ENCODE measurements at regions not wholly inside any gene's neighbourhood (a gene's known extent, or its start where the extent isn't known, plus 50 kb on each side); places are given as distances from the start of the nearest gene placed in this dataset.
A peak's percentile ranks its signal among the peaks of the same experiment; 100 is the strongest.

DNA sequence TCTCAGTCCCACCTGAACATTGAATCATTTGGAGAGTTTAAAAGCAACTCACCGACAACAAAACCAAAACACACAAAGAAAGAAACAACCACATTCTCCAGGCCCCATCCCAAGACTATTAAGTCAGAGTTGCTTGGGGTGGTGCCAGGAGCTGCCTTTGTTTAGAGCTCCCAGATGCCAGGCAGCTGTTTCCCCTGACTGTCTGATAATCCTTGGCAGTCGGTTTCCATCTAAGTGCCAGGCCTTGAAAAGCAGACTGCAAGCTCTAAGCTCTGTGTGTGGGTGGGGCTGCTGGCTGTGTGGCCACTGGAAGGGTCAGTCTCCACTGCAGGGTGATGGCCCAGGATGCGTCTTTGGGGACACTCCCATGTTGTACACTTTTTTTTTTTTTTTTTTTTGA, 255.3 kb upstream of the AGAP1 start:
- TF ChIP-seq, protein P1, sequence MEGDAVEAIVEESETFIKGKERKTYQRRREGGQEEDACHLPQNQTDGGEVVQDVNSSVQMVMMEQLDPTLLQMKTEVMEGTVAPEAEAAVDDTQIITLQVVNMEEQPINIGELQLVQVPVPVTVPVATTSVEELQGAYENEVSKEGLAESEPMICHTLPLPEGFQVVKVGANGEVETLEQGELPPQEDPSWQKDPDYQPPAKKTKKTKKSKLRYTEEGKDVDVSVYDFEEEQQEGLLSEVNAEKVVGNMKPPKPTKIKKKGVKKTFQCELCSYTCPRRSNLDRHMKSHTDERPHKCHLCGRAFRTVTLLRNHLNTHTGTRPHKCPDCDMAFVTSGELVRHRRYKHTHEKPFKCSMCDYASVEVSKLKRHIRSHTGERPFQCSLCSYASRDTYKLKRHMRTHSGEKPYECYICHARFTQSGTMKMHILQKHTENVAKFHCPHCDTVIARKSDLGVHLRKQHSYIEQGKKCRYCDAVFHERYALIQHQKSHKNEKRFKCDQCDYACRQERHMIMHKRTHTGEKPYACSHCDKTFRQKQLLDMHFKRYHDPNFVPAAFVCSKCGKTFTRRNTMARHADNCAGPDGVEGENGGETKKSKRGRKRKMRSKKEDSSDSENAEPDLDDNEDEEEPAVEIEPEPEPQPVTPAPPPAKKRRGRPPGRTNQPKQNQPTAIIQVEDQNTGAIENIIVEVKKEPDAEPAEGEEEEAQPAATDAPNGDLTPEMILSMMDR (IDR thresholded peaks at IDR 0.05) = no peak
- TF ChIP-seq POLR2A (IDR thresholded peaks at IDR 0.05) = no peak
- 4 to 7% methylated on average over 3 of the region's 3 CpGs for WGBS, 2 donors
- intact Hi-C loops (cut with DNase I; ENCODE audit: low total_unique reads) = no loop called here
- DNase-seq (ENCODE audit: low spot score in 2 of 2) = peak in 1 of 2 donors; percentile 44
- no peak overlapping the region for H3K4me3 ChIP-seq (ENCODE audit: low read depth, poor library complexity, severe bottlenecking)

DNA sequence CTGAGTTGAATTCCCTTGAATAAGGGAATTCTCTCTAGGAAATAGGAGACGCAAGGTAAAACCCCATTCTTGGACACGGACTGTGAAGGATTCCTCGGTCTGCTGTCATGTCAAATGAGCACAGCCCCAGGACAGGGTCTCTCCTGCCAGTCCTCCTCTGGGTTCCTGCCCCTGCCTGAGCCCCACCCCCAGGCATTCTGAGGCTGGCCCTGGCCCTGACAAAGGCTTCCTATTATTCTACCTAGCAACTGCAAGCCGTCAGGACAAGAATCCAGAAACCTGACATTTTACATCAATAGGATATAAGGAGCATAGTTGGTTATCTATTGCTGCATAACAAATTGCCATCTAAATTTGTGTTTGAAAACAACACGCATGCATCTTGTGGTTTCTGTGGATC, 253.3 kb upstream of the AGAP1 start:
- no peak overlapping the region for H3K4me3 ChIP-seq (ENCODE audit: low read depth, poor library complexity, severe bottlenecking)
- DNase-seq (ENCODE audit: low spot score in 2 of 2) = no peak
- 69 to 76% methylated on average over 5 of the region's 5 CpGs for WGBS, 2 donors
- TF ChIP-seq, protein P1 (IDR thresholded peaks at IDR 0.05) = no peak
- TF ChIP-seq POLR2A (IDR thresholded peaks at IDR 0.05) = no peak
- intact Hi-C loops (cut with DNase I; ENCODE audit: low total_unique reads) = no loop called here

DNA sequence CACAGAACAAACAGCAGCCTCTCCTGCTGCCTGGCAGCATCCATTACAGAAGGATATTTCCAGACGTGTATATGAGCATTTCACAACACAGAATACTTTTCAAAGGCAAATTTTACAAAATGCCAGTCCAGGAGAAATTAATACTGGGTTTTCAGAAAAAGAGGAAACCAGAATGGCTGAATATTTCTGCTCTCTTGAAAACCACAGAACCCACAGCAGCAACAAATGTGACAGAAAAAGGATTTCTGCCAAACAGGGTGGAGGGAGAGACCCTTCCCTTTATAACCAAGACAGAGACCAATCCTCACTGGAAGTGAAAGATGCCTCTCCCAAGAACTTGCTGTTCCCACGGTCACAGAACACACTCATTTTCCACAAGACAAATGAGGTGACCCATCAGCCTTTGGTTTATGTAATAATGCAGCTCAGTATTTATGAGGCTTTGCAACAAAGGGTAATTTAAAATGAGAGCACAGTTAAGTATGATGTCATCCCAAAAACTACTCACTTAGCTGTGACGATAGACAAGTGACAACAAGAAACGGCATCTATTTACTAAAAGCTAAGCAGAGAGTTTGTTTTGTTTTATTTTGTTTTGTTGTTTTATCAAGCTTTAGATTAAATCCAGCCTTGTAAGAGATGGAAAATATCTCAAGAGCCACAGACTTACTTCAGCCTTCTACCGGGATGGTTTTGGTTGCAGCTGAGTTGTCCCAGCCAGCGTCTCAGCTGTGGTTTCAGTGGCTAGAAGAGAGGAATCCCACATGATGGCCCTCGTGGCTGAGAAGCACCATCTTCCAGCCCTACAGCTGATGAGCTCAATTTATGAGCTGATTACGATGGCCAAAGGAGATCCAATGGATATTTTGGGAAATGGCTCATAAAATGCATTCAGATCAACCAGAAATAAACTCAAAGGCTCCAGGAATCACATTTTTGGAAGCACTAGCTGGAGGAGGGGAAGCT, 249.3 kb upstream of the AGAP1 start:
- 45 to 46% methylated on average over 8 of the region's 8 CpGs for WGBS, 2 donors
- intact Hi-C loops (cut with DNase I; ENCODE audit: low total_unique reads) = no loop called here
- no peak overlapping the region for H3K4me3 ChIP-seq (ENCODE audit: low read depth, poor library complexity, severe bottlenecking)
- no peak for TF ChIP-seq POLR2A (IDR thresholded peaks at IDR 0.05)
- TF ChIP-seq, protein P1 (IDR thresholded peaks at IDR 0.05) = no peak
- no peak for DNase-seq (ENCODE audit: low spot score in 2 of 2)

DNA sequence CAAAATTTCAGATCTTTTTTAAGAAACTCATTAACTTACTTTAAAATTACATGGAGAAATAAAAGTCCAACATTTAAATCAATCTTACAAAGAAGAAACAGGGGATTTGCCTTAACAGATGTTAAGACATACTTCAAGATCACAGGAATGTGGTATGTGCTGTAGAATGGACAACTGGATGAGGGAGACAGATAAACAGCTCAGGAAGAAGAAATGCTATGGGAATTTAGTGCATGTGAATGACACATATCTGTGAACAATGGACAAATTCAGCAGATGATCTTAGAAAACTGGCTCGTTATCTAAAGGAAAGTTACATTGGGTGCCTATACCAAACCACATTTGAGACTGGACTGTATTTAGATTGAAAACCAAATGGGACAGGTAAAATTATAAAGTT, 246.8 kb upstream of the AGAP1 start:
- 83 to 94% methylated on average over 1 of the region's 1 CpG for WGBS, 2 donors
- no peak overlapping the region for H3K4me3 ChIP-seq (ENCODE audit: low read depth, poor library complexity, severe bottlenecking)
- TF ChIP-seq, protein P1 (IDR thresholded peaks at IDR 0.05) = no peak
- no peak for TF ChIP-seq POLR2A (IDR thresholded peaks at IDR 0.05)
- no peak for DNase-seq (ENCODE audit: low spot score in 2 of 2)
- intact Hi-C loops (cut with DNase I; ENCODE audit: low total_unique reads) = no loop called here

DNA sequence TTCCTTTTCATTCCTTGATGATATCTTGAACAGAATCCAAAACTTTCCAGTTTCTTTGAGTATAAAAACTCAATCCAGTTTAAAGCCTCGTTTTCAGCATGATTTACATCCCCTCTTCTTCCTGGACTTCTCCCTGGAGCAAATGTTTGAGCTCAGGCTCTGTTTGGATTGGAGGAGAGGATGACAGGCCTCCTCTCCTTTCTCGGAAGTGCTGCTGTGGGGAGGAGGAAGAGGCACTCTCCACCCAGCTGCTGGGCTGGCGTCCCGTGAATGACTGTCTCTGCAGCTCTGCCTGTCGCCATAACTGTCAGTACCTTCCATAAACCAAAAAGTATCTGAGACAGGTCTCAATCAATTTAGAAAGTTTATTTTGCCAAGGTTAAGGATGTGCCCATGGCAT, 238.2 kb upstream of the AGAP1 start:
- intact Hi-C loops (cut with DNase I; ENCODE audit: low total_unique reads) = no loop called here
- H3K4me3 ChIP-seq (ENCODE audit: low read depth, poor library complexity, severe bottlenecking) = no peak overlapping the region
- WGBS, 2 donors = 17 to 26% methylated on average over 5 of the region's 5 CpGs
- TF ChIP-seq, protein P1 (IDR thresholded peaks at IDR 0.05) = no peak
- no peak for TF ChIP-seq POLR2A (IDR thresholded peaks at IDR 0.05)
- no peak for DNase-seq (ENCODE audit: low spot score in 2 of 2)
